DMS79 treated with DMSO at 0.1 percent for 48 hours (cell line): ENCODE measurements at regions not wholly inside any gene's neighbourhood (a gene's known extent, or its start where the extent isn't known, plus 50 kb on each side); places are given as distances from the start of the nearest gene placed in this dataset.
"Not testable (repeated sequence)": the region's sequence is repeated elsewhere in the genome, so short reads cannot be mapped to it uniquely, and the experiment has no call there.

Experiments used
- DNase-seq: peaks from one replicate; lab custom pipeline; 2025; lab: John Stamatoyannopoulos, UW

- DNase-seq = no peak
Measured at GRCh38 chr9:31582561-31582960, 801.9 kb upstream of the ACO1 start.

GRCh38 chr9:31585158-31585557 lies 799.3 kb upstream of the ACO1 start:
- no peak for DNase-seq

GRCh38 chr9:31587146-31587545 lies 797.3 kb upstream of the ACO1 start:
- DNase-seq = no peak

GRCh38 chr9:31588006-31588405 lies 796.4 kb upstream of the ACO1 start:
- DNase-seq = no peak

GRCh38 chr9:31588756-31589155 lies 795.7 kb upstream of the ACO1 start:
- DNase-seq = no peak

- DNase-seq = no peak
Measured at GRCh38 chr9:31590091-31590490, 794.4 kb upstream of the ACO1 start.

GRCh38 chr9:31597086-31597485 lies 787.4 kb upstream of the ACO1 start:
- not testable (repeated sequence) for DNase-seq

- DNase-seq = no peak
Measured at GRCh38 chr9:31597977-31598376, 786.5 kb upstream of the ACO1 start.

- DNase-seq = no peak
Measured at GRCh38 chr9:31601666-31602065, 782.8 kb upstream of the ACO1 start.

- no peak for DNase-seq
Measured at GRCh38 chr9:31604531-31604930, 779.9 kb upstream of the ACO1 start.

- DNase-seq = no peak
Measured at GRCh38 chr9:31605164-31605563, 779.3 kb upstream of the ACO1 start.

GRCh38 chr9:31606678-31607077 lies 777.8 kb upstream of the ACO1 start:
- DNase-seq = no peak

GRCh38 chr9:31608416-31608815 lies 776.0 kb upstream of the ACO1 start:
- no peak for DNase-seq

GRCh38 chr9:31608881-31609280 lies 775.6 kb upstream of the ACO1 start:
- no peak for DNase-seq

GRCh38 chr9:31612336-31613030 lies 772.0 kb upstream of the ACO1 start:
- no peak for DNase-seq

GRCh38 chr9:31615966-31616365 lies 768.5 kb upstream of the ACO1 start:
- DNase-seq = no peak

GRCh38 chr9:31623511-31623910 lies 760.9 kb upstream of the ACO1 start:
- DNase-seq = no peak

- no peak for DNase-seq
Measured at GRCh38 chr9:31629292-31629691, 755.2 kb upstream of the ACO1 start.

GRCh38 chr9:31637265-31637664 lies 747.2 kb upstream of the ACO1 start:
- no peak for DNase-seq

- DNase-seq = no peak
Measured at GRCh38 chr9:31637861-31638260, 746.6 kb upstream of the ACO1 start.

- no peak for DNase-seq
Measured at GRCh38 chr9:31639451-31639850, 745.0 kb upstream of the ACO1 start.

GRCh38 chr9:31669311-31669710 lies 715.1 kb upstream of the ACO1 start:
- DNase-seq = no peak

- DNase-seq = no peak
Measured at GRCh38 chr9:31671011-31671410, 713.4 kb upstream of the ACO1 start.

GRCh38 chr9:31674264-31674663 lies 710.2 kb upstream of the ACO1 start:
- DNase-seq = no peak

GRCh38 chr9:31677415-31677814 lies 707.0 kb upstream of the ACO1 start:
- no peak for DNase-seq
